ENCODE measurements at regions not wholly inside any gene's neighbourhood (a gene's known extent, or its start where the extent isn't known, plus 50 kb on each side); places are given as distances from the start of the nearest gene placed in this dataset.

DNA sequence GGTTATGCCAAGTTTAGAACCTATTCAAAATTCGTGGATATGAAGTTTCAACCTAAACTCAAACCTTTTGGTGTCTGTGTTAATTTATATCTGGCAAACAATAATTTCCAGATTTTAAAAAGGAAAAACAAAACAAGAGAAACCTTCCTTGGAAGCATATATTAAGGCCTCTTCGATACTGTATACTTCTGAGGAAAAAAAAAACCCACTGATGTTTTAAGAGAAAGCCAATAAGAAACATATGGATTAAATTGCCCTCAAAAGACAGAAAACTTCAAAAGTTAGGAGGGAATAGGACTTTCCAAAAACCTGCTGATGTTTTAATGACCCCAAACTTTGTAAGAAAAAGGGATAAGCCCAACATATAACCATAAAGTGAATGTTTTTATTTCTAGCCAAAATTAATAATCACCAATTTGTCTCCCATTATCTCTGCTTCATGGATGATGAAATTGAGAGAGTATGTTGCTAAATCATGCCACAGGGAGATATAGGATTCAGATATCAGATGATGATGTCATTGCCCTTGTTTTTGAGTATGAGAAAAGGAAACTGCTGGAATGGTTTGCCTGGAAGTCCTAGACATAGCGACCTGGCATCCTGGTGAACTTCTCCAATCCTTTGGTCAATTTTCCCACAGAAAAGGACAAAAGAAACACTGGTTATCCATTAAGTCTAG, 423.9 kb downstream of the DMRT2 start:
- ChIA-PET CTCF (no interaction called here), POLR2A (no interaction called here)
- Histone ChIP-seq H3K4me2 (no peak overlapping the region), H3K27ac (no peak overlapping the region), H3K9me3 (no peaks in the 10 kb centered on the region), H3K4me3 (no peak overlapping the region), H3K4me1 (no peaks in the 10 kb centered on the region)
- 0% methylated on average over 3 of the region's 3 CpGs for WGBS (ENCODE audit: missing lambda C conversion rate)
- ATAC-seq: no peak
- no peak for DNase-seq (ENCODE audit: low read depth in 1 of 2, low spot score in 1 of 2)
- FAIRE-seq: no peak
- TF ChIP-seq FOXS1 (CRISPR knock-in tag; IDR thresholded peaks at IDR 0.05) (no peak), POLR2A (IDR thresholded peaks at IDR 0.05; ENCODE audit: low read length) (no peak), CEBPB (IDR thresholded peaks at IDR 0.05) (no peak), SMC3 (IDR thresholded peaks at IDR 0.05) (no peak)

DNA sequence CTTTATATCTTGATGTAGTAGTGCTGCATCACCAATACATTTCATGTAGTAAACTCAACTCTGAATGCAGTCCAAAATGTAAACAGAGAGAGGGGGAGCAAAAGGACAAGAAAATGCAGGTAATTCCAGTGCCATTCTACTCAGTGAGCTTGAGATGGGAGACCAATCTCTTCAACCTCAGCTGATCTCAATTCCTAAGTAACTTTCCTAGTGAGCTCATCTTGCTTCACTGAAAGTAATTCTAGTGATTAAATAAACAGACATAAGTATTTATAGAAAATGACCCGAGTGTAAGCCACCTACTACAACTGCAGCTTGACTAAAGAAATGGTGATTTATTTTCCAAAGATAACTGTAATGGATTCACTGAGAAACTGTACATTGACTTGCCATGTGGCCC, 424.5 kb downstream of the DMRT2 start:
- POLR2A ChIA-PET: no interaction called here
- no peak overlapping the region for H3K4me2 ChIP-seq
- FAIRE-seq (no peak), DNase-seq (ENCODE audit: low read depth in 1 of 2, low spot score in 1 of 2) (no peak), ATAC-seq (no peak)
- no peak overlapping the region for H3K4me3 ChIP-seq
- no peak overlapping the region for H3K27ac ChIP-seq
- H3K4me1 ChIP-seq: no peaks in the 10 kb centered on the region
- WGBS (ENCODE audit: missing lambda C conversion rate): 0% methylated on average over 1 of the region's 1 CpG
- no peak for TF ChIP-seq FOXS1 (CRISPR knock-in tag; IDR thresholded peaks at IDR 0.05)
- TF ChIP-seq, protein P1, sequence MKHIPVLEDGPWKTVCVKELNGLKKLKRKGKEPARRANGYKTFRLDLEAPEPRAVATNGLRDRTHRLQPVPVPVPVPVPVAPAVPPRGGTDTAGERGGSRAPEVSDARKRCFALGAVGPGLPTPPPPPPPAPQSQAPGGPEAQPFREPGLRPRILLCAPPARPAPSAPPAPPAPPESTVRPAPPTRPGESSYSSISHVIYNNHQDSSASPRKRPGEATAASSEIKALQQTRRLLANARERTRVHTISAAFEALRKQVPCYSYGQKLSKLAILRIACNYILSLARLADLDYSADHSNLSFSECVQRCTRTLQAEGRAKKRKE (CRISPR knock-in tag; IDR thresholded peaks at IDR 0.05; ENCODE audit: low read depth): no peak
- no peak for TF ChIP-seq E2F6 (IDR thresholded peaks at IDR 0.05; ENCODE audit: borderline replicate concordance, low read depth)
- no peak for TF ChIP-seq RCOR1 (IDR thresholded peaks at IDR 0.05; ENCODE audit: low read depth, low read length)
- TF ChIP-seq HDAC2 (IDR thresholded peaks at IDR 0.05): no peak
- TF ChIP-seq MYC (IDR thresholded peaks at IDR 0.05; ENCODE audit: borderline replicate concordance, low read length): no peak
- TF ChIP-seq REST (IDR thresholded peaks at IDR 0.05): no peak
- no peak for TF ChIP-seq KDM1A (IDR thresholded peaks at IDR 0.05; ENCODE audit: low read depth)
- TF ChIP-seq TFCP2L1 (CRISPR knock-in tag; IDR thresholded peaks at IDR 0.05): no peak
- no peak for TF ChIP-seq RFX5 (IDR thresholded peaks at IDR 0.05)
- TF ChIP-seq HOXB5 (CRISPR knock-in tag; IDR thresholded peaks at IDR 0.05): no peak
- TF ChIP-seq ZNF302 (CRISPR knock-in tag; IDR thresholded peaks at IDR 0.05): no peak
- CTCF ChIA-PET: no interaction called here
- H3K9me3 ChIP-seq: no peaks in the 10 kb centered on the region

DNA sequence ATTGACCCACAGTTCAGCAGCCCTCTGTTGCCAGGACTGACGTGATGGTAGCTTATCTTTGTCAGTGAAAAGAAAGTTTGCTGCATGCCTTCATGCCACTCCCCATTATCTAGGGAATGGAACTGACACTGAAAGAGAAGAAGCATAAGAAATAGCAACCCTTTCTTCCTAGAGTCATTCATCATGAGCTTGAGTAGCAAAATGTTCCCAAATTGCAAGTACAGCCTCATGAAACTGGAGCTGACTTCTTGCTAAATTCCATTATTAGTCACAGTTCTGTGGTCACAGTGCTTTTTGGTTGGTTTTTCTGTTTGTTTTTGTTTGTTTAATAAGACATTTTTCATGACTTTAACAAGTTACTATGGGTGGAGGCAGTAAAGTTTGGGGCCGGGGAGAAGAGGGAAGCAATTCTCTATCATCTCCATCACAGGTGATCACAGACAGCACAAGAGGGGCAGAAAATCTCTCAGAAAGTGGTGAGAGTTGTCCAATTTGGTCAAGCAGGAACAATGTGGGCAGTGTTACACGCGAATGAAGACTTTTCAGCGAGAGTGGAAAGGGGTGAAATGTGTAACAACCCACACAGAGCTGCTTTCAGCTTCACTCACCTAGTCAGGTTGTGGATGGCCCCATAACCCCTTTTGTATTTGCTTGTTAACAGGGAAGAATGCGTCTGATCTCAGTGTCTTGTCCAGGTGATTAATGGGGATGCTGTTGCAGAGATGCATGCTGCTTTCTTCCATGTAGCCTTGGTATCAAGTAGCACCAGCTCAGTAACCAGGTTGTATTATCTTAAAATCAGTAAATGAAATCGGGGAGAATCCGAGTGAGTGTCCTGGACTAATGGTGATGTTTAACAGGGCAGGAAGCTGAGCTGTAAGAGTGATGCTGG, 440.4 kb downstream of the DMRT2 start:
- H3K4me1 ChIP-seq: no peaks in the 10 kb centered on the region
- H3K9me3 ChIP-seq: no peaks in the 10 kb centered on the region
- H3K27ac ChIP-seq: no peak overlapping the region
- ATAC-seq (no peak), DNase-seq (ENCODE audit: low read depth in 1 of 2, low spot score in 1 of 2) (no peak), FAIRE-seq (no peak)
- H3K4me3 ChIP-seq: no peak overlapping the region
- ChIA-PET CTCF (no interaction called here), POLR2A (no interaction called here)
- WGBS (ENCODE audit: missing lambda C conversion rate): 2% methylated on average over 8 of the region's 8 CpGs
- no peak for TF ChIP-seq SMC3 (IDR thresholded peaks at IDR 0.05)
- no peak for TF ChIP-seq MAX (IDR thresholded peaks at IDR 0.05)
- TF ChIP-seq FOSB (CRISPR knock-in tag; IDR thresholded peaks at IDR 0.05): no peak
- TF ChIP-seq ZFP36 (IDR thresholded peaks at IDR 0.05; ENCODE audit: borderline replicate concordance, partially characterized antibody): no peak
- TF ChIP-seq HOXA7 (CRISPR knock-in tag; IDR thresholded peaks at IDR 0.05): no peak
- no peak for TF ChIP-seq JUNB (IDR thresholded peaks at IDR 0.05)
- TF ChIP-seq ELK1 (IDR thresholded peaks at IDR 0.05; ENCODE audit: low read depth, low read length): no peak
- no peak for TF ChIP-seq CBX2 (IDR thresholded peaks at IDR 0.05; ENCODE audit: borderline replicate concordance, low read depth)
- no peak for TF ChIP-seq CHD2 (IDR thresholded peaks at IDR 0.05; ENCODE audit: low read length, partially characterized antibody)
- TF ChIP-seq, protein P1 (CRISPR knock-in tag; IDR thresholded peaks at IDR 0.05; ENCODE audit: low read depth): no peak
- no peak for TF ChIP-seq FOXS1 (CRISPR knock-in tag; IDR thresholded peaks at IDR 0.05)
- H3K4me2 ChIP-seq: no peak overlapping the region

All from A549 (cell line).